VCaP (cell line): ENCODE measurements at regions not wholly inside any gene's neighbourhood (a gene's known extent, or its start where the extent isn't known, plus 50 kb on each side); places are given as distances from the start of the nearest gene placed in this dataset.

Source experiments
- H3K27ac ChIP-seq: fragments of 450-650 bp; 2 replicates; pipeline ENCODE4 v1.5.1; 2017
- TF ChIP-seq, protein P1 (sequence below): fragments of 450-650 bp; conservative IDR thresholded peaks from 2 replicates; pipeline ENCODE4 v1.5.1; 2017; ENCODE audit warnings: mild to moderate bottlenecking, moderate library complexity

DNA sequence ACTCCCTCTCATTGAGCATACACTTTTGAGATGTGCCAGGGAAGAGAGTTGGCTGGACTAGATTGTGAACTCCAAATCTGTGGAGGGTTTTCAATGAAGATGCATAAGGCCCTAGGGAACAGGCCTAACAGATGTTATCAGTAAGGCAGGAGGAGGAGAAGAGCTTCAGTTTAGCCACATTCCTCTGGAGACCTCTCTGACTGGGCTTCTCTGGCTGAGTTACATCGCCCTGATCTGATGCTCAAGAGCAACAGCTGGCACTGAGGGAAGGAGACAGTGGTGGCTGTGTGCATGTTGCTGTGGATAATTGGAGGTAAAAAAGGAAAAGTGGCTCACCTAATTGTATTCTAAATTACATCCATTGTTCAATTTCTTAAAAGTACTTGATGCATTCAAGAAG, 206.4 kb upstream of the CFAP20DC start:
- no peak overlapping the region for H3K27ac ChIP-seq
- TF ChIP-seq, protein P1, sequence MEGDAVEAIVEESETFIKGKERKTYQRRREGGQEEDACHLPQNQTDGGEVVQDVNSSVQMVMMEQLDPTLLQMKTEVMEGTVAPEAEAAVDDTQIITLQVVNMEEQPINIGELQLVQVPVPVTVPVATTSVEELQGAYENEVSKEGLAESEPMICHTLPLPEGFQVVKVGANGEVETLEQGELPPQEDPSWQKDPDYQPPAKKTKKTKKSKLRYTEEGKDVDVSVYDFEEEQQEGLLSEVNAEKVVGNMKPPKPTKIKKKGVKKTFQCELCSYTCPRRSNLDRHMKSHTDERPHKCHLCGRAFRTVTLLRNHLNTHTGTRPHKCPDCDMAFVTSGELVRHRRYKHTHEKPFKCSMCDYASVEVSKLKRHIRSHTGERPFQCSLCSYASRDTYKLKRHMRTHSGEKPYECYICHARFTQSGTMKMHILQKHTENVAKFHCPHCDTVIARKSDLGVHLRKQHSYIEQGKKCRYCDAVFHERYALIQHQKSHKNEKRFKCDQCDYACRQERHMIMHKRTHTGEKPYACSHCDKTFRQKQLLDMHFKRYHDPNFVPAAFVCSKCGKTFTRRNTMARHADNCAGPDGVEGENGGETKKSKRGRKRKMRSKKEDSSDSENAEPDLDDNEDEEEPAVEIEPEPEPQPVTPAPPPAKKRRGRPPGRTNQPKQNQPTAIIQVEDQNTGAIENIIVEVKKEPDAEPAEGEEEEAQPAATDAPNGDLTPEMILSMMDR: no peak

DNA sequence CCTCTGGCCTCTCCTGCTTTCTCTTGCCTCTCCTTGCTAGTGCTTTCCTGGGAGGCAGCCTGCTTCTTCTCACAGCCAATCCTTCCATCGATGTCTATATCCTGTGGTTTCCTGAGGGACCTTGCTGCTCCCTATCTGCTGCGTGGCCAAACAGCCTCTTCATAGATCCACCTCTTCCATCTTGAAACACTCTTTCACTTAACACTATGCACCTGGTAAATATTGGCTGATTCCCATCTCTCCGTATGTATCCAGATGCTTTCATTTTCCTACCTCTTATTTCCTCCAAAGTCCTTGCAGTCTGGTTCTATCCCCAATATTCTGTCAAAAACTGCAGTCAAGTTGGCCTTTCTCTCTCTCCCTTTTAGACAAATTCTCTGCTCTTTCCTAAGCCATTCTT, 205.2 kb upstream of the CFAP20DC start:
- H3K27ac ChIP-seq: no peak overlapping the region
- TF ChIP-seq, protein P1: no peak

DNA sequence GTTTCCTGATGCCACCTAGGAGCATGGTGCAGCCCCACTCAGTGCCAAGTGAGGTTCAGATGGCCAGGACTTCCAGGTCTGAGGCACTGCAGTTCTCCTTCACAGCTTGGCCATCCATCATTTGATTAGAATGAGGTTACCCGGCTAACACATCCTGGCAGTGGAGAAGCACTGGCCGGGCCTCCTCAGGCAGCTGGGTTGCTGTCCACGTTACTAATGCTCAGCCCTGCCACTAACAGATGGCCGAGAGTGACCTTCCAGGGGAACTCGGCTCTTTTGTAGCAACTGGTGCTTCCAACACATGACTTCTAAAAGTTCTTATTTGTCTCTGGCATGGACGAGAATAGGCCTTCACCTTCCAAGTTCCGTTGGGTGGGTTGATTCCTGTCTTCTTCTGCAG, 204.6 kb upstream of the CFAP20DC start:
- TF ChIP-seq, protein P1: no peak
- no peak overlapping the region for H3K27ac ChIP-seq

DNA sequence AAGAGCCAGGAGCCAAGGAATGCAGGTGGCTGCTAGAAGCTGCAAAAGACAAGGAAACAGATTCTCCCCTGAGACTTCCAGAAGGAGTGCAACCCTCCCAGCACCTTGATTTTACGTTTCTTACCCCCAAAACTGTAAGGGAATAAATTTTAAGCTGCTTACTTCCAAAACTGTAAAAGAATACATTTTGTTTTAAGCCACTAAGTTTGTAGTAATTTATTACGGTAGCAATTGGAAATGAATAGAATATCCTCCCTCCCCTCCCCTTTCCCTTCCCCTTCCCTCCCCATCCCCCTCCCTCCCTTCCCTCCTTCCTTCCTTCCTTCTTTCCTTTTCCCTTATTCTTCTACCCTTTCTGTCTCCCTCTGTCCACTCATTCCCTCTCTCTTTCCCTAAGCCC, 203.7 kb upstream of the CFAP20DC start:
- TF ChIP-seq, protein P1: no peak
- H3K27ac ChIP-seq: no peak overlapping the region

DNA sequence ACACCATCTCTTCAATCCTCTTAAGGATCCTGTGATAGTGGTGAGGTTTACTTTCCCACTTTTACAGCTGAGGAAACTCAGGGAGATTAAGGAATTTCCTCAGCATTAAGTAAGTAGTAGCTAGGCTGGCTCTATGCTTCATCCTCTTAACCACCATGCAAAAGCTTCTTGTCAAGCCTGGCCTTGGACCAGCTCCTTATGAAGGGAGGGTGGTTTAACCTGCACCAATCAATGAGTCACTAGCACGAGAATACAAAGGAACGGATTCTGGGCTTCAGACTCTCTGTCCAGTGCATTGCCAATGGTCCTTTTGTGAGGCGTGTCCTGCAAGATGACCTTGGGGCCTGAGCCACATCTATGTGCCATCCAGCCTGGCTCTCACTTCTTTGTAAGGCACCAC, 202.0 kb upstream of the CFAP20DC start:
- TF ChIP-seq, protein P1: no peak
- peak overlapping the region; percentile 83 for H3K27ac ChIP-seq

DNA sequence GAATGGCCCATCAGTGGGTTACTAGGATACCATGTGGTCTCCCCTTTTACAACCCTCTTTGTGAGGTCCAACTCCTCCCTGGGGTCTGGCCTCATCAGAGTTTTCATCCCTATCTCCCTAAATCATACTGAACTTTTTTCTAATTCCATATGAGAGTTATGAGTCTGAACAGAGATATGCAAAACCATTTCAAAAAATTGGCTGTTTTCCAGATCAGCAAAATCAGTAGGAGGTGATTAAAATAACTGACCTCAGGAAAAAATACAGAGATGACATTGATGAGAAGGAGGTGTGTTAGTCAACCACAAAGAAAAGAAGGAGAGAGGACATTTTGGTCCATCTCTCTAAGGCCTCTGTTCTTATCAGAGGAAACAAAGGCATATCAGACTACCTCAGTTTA, 200.8 kb upstream of the CFAP20DC start:
- TF ChIP-seq, protein P1: no peak
- peak overlapping the region; percentile 83 for H3K27ac ChIP-seq

DNA sequence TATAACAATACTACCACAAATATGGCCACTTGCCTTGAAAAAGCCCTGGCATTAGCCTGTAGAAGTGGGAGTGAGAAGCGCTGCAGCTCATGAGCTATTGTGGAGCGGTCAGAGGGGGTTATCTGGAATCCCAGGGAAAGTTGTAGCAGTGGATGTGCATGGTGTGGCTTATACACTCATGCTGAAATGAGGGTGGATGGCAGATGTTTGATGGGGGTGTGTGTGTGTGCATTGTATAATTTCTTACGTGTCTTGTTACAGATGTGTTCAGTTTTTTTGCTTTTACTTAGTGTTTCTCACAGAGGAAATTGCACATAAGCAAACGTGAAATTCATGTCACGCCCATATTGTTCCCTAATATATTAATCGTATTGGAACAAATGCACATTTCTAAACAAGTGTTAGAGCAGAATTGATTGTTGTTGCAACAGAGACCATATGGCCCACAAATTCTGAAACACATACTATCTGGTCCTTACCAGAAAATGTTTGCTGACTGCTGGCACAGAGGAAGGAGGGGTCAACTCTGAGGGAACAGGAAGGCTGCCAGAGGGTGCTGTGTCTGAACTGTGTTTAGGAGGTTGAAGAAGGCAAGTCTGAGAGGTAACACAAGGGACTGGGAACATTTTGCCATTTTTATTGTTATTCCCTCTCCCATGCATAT, 200.0 kb upstream of the CFAP20DC start:
- TF ChIP-seq, protein P1: no peak
- peak overlapping the region; percentile 83 for H3K27ac ChIP-seq
